NB4 (cell line): ENCODE measurements at regions not wholly inside any gene's neighbourhood (a gene's known extent, or its start where the extent isn't known, plus 50 kb on each side); places are given as distances from the start of the nearest gene placed in this dataset.

ENCODE experiments used
- MYC ChIP-seq: IDR thresholded peaks from 2 replicates; pipeline ENCODE4 v1.6.1; 2011; ENCODE audit warnings: low read depth, low read length
- TF ChIP-seq, protein P1 (sequence below): IDR thresholded peaks from 2 replicates; pipeline ENCODE4 v1.6.1; 2011; ENCODE audit warnings: low read depth, low read length
- TF ChIP-seq, protein P2 (sequence below): IDR thresholded peaks from one replicate; pipeline ENCODE4 v1.5.1; 2012; ENCODE audit warnings: low read depth, low read length

DNA sequence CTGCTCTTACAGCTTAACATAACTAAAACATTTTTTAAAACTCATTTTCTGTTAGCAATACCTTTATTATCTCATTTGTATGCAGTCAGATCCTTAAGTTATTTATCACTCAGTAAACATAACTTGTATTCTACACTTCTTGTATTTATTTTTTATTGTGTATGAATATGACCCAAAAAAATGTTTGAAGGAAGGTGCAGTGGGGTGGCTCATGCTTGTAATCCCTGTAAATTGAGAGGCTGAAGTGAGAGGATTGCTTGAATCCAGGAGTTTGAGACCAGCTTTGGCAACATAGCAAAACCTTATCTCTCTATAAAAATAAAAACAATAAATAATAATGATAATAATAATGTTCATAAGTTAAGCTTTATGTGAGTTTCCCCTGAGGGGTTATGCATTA is 1004.8 kb downstream of the SLITRK5 start:
- TF ChIP-seq, protein P1, sequence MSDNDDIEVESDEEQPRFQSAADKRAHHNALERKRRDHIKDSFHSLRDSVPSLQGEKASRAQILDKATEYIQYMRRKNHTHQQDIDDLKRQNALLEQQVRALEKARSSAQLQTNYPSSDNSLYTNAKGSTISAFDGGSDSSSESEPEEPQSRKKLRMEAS = no peak
- TF ChIP-seq, protein P2, sequence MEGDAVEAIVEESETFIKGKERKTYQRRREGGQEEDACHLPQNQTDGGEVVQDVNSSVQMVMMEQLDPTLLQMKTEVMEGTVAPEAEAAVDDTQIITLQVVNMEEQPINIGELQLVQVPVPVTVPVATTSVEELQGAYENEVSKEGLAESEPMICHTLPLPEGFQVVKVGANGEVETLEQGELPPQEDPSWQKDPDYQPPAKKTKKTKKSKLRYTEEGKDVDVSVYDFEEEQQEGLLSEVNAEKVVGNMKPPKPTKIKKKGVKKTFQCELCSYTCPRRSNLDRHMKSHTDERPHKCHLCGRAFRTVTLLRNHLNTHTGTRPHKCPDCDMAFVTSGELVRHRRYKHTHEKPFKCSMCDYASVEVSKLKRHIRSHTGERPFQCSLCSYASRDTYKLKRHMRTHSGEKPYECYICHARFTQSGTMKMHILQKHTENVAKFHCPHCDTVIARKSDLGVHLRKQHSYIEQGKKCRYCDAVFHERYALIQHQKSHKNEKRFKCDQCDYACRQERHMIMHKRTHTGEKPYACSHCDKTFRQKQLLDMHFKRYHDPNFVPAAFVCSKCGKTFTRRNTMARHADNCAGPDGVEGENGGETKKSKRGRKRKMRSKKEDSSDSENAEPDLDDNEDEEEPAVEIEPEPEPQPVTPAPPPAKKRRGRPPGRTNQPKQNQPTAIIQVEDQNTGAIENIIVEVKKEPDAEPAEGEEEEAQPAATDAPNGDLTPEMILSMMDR = no peak
- TF ChIP-seq MYC = no peak
